22Rv1 (cell line): ENCODE measurements at regions not wholly inside any gene's neighbourhood (a gene's known extent, or its start where the extent isn't known, plus 50 kb on each side); places are given as distances from the start of the nearest gene placed in this dataset.

Experiments used
- ZFX ChIP-seq: fragments of 450-650 bp; IDR thresholded peaks from 2 replicates; pipeline ENCODE4 v1.6.1; 2017; ENCODE audit warnings: antibody characterized with exemption, borderline replicate concordance
- TF ChIP-seq, protein P1 (sequence below): fragments of 450-650 bp; IDR thresholded peaks from 2 replicates; pipeline ENCODE4 v1.5.1; 2017; ENCODE audit warnings: mild to moderate bottlenecking

- TF ChIP-seq, protein P1, sequence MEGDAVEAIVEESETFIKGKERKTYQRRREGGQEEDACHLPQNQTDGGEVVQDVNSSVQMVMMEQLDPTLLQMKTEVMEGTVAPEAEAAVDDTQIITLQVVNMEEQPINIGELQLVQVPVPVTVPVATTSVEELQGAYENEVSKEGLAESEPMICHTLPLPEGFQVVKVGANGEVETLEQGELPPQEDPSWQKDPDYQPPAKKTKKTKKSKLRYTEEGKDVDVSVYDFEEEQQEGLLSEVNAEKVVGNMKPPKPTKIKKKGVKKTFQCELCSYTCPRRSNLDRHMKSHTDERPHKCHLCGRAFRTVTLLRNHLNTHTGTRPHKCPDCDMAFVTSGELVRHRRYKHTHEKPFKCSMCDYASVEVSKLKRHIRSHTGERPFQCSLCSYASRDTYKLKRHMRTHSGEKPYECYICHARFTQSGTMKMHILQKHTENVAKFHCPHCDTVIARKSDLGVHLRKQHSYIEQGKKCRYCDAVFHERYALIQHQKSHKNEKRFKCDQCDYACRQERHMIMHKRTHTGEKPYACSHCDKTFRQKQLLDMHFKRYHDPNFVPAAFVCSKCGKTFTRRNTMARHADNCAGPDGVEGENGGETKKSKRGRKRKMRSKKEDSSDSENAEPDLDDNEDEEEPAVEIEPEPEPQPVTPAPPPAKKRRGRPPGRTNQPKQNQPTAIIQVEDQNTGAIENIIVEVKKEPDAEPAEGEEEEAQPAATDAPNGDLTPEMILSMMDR, result no peak
- TF ChIP-seq ZFX, result no peak
Measured at GRCh38 chr3:73791356-73791755, 166.6 kb upstream of the PDZRN3 start.
